ENCODE measurements at regions not wholly inside any gene's neighbourhood (a gene's known extent, or its start where the extent isn't known, plus 50 kb on each side); places are given as distances from the start of the nearest gene placed in this dataset.

- TF ChIP-seq, protein P1, sequence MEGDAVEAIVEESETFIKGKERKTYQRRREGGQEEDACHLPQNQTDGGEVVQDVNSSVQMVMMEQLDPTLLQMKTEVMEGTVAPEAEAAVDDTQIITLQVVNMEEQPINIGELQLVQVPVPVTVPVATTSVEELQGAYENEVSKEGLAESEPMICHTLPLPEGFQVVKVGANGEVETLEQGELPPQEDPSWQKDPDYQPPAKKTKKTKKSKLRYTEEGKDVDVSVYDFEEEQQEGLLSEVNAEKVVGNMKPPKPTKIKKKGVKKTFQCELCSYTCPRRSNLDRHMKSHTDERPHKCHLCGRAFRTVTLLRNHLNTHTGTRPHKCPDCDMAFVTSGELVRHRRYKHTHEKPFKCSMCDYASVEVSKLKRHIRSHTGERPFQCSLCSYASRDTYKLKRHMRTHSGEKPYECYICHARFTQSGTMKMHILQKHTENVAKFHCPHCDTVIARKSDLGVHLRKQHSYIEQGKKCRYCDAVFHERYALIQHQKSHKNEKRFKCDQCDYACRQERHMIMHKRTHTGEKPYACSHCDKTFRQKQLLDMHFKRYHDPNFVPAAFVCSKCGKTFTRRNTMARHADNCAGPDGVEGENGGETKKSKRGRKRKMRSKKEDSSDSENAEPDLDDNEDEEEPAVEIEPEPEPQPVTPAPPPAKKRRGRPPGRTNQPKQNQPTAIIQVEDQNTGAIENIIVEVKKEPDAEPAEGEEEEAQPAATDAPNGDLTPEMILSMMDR (IDR thresholded peaks at IDR 0.05) = no peak
- no peak for TF ChIP-seq POLR2A (IDR thresholded peaks at IDR 0.05)
- Histone ChIP-seq H3K4me3 (no peak overlapping the region), H3K4me1 (no peaks in the 10 kb centered on the region), H3K36me3 (replicated peaks in 1 of 2; ENCODE audit: insufficient read depth in 1 of 2, low read depth in 2 of 2) (no peaks in the 10 kb centered on the region), H3K27ac (no peak overlapping the region), H3K9me3 (no peaks in the 10 kb centered on the region), H3K27me3 (no peaks in the 10 kb centered on the region)
- 35 to 36% methylated on average over 1 of the region's 1 CpG for WGBS, 2 donors
- ATAC-seq (no peak), DNase-seq (no peak)
- intact Hi-C loops (cut with DNase I) = no loop called here
These were observed 257.5 kb upstream of the HMGA2 start for GRCh38 chr12:65566751-65567150.

DNA sequence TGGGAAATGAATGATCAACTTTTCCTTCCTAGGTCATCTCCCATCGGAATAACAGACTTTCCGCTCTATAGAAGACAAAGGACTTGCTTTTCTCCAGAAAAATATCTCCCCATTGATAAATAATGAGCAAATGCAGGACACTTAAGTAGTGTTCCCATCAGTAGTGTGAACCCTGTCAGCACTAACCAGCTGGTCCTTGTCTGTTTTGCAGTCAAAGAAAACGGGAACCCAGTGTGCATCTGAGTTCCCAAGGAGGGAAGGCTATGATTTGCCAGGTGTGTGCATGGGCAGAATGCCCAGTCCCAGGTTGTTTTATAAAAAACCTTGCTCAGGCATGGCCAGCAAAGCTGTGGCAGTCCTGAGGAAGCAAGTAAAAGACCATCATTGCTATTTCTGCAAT is 256.5 kb upstream of the HMGA2 start:
- 56 to 68% methylated on average over 3 of the region's 3 CpGs for WGBS, 2 donors
- Histone ChIP-seq H3K27ac (no peak overlapping the region), H3K27me3 (no peaks in the 10 kb centered on the region), H3K36me3 (replicated peaks in 1 of 2; ENCODE audit: insufficient read depth in 1 of 2, low read depth in 2 of 2) (no peaks in the 10 kb centered on the region), H3K4me1 (no peaks in the 10 kb centered on the region), H3K9me3 (no peaks in the 10 kb centered on the region), H3K4me3 (no peak overlapping the region)
- peak in 2 of 4 donors; percentile 25 to 39 for DNase-seq
- TF ChIP-seq, protein P1 (IDR thresholded peaks at IDR 0.05) = no peak
- no peak for TF ChIP-seq POLR2A (IDR thresholded peaks at IDR 0.05)
- no peak for ATAC-seq
- intact Hi-C loops (cut with DNase I) = no loop called here

DNA sequence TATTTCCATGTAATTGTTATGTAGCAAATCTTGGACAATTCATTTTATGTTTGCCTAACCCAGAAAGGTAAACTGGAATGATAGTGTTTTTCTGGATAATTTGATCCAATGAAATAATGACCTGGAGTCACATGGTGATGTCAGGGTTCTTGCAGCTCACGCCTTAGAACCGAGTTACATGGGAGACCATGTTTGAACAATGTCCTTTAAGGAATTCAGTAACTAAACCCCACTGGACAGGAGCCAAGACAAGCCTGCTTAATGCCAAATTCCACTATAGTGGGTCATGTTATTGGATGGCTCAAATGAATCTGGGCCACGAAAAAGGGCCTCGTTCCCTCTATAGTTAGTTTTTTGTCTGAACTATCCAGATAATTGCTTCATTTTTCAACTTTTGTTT is 255.8 kb upstream of the HMGA2 start:
- WGBS, 2 donors = 68 to 75% methylated on average over 4 of the region's 4 CpGs
- intact Hi-C loops (cut with DNase I) = no loop called here

GRCh38 chr12:65570451-65571130 is 253.7 kb upstream of the HMGA2 start:
- intact Hi-C loops (cut with DNase I) = no loop called here
- Histone ChIP-seq H3K9me3 (no peaks in the 10 kb centered on the region), H3K4me3 (no peak overlapping the region), H3K27ac (no peak overlapping the region), H3K36me3 (replicated peaks in 1 of 2; ENCODE audit: insufficient read depth in 1 of 2, low read depth in 2 of 2) (no peaks in the 10 kb centered on the region), H3K4me1 (no peaks in the 10 kb centered on the region), H3K27me3 (no peaks in the 10 kb centered on the region)
- no peak for ATAC-seq
- TF ChIP-seq, protein P1 (IDR thresholded peaks at IDR 0.05) = no peak
- no peak for TF ChIP-seq POLR2A (IDR thresholded peaks at IDR 0.05)
- DNase-seq = no peak
- 53 to 64% methylated on average over 4 of the region's 4 CpGs for WGBS, 2 donors

More for the DNA sequence above, 255.8 kb upstream of the HMGA2 start:
- Histone ChIP-seq H3K4me3 (no peak overlapping the region), H3K27me3 (no peaks in the 10 kb centered on the region), H3K9me3 (no peaks in the 10 kb centered on the region), H3K27ac (no peak overlapping the region), H3K36me3 (replicated peaks in 1 of 2; ENCODE audit: insufficient read depth in 1 of 2, low read depth in 2 of 2) (no peaks in the 10 kb centered on the region), H3K4me1 (no peaks in the 10 kb centered on the region)
- TF ChIP-seq POLR2A (IDR thresholded peaks at IDR 0.05) = no peak
- TF ChIP-seq, protein P1 (IDR thresholded peaks at IDR 0.05) = no peak
- no peak for DNase-seq
- no peak for ATAC-seq

DNA sequence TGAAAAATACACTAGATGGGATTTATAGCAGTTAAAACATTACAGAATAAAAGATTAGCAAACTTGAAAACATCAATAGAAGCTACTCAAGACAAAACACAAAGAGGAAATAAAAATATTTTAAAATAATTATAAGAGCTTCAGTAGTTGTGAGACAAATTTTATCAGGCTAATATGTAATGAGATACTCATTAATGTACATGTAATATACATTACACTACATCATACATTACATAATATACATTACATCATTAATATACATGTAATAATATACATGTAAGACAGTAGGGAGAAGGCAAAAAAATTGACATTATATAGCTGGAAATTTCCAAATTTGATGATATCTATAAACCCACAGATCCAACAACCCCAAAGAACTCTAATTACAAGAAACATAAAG is 249.4 kb upstream of the HMGA2 start:
- Histone ChIP-seq H3K27me3 (no peaks in the 10 kb centered on the region), H3K27ac (no peak overlapping the region), H3K36me3 (replicated peaks in 1 of 2; ENCODE audit: insufficient read depth in 1 of 2, low read depth in 2 of 2) (no peaks in the 10 kb centered on the region), H3K4me1 (no peaks in the 10 kb centered on the region), H3K4me3 (no peak overlapping the region), H3K9me3 (peaks cover 0 to 4% (median 0%) of the 10 kb centered on the region in 3 donors)
- no peak for DNase-seq
- no peak for TF ChIP-seq POLR2A (IDR thresholded peaks at IDR 0.05)
- TF ChIP-seq, protein P1 (IDR thresholded peaks at IDR 0.05) = no peak
- intact Hi-C loops (cut with DNase I) = no loop called here
- ATAC-seq = no peak

All from body of pancreas (tissue), 4 donors.